Naive thymus-derived CD4-positive, alpha-beta T cell (primary cell): ENCODE measurements at regions not wholly inside any gene's neighbourhood (a gene's known extent, or its start where the extent isn't known, plus 50 kb on each side); places are given as distances from the start of the nearest gene placed in this dataset.

Experiments
- ATAC-seq: fragments of 150-1000 bp; cut with Tn5 transposase; 2 replicates; pipeline ENCODE4 v1.10.0; 2021; ENCODE audit warnings: mild to moderate bottlenecking, moderate library complexity
- CTCF ChIA-PET: fragments of 350-600 bp; sonication (Branson Sonifier 250); formaldehyde crosslinking; loops from one replicate; lab custom pipeline; 2021; ENCODE audit warnings: antibody characterized with exemption; lab: Charles Lee
- POLR2A ChIA-PET: fragments of 350-600 bp; sonication (Branson Sonifier 250); formaldehyde crosslinking; loops from one replicate; lab custom pipeline; 2021; ENCODE audit warnings: antibody characterized with exemption, inconsistent platforms; lab: Charles Lee
- DNase-seq, 9 donors: peaks; one replicate each; pipeline versions ENCODE4 v3.0.0 to v3.0.0-alpha.2; 2020 to 2022; ENCODE audit warnings: mixed read lengths in 1 of 9
- H3K27ac ChIP-seq: one replicate; pipeline ENCODE4 v1.7.0; 2013; ENCODE audit warnings: mild to moderate bottlenecking, low read depth, low read length, moderate library complexity
- H3K27me3 ChIP-seq, 2 donors: one replicate each; pipeline ENCODE4 v1.7.0; 2013; ENCODE audit warnings: low read length in 2 of 2, mild to moderate bottlenecking in 2 of 2, moderate library complexity in 2 of 2; ENCODE audit not compliant: control insufficient read depth in 2 of 2, insufficient read depth in 2 of 2
- H3K36me3 ChIP-seq, 3 experiments: 1 replicate in 2 of 3; 2 replicates in 1 of 3; pipeline ENCODE4 v1.7.0; 2013; ENCODE audit warnings: low read length in 3 of 3, mild to moderate bottlenecking in 3 of 3, moderate library complexity in 1 of 3; ENCODE audit not compliant: insufficient read depth in 3 of 3, control insufficient read depth in 2 of 3
- H3K4me1 ChIP-seq, 2 donors: one replicate each; pipeline ENCODE4 v1.7.0; 2013; ENCODE audit warnings: low read length in 2 of 2, mild to moderate bottlenecking in 2 of 2, moderate library complexity in 1 of 2; ENCODE audit not compliant: control insufficient read depth in 2 of 2, insufficient read depth in 2 of 2
- H3K4me3 ChIP-seq: 2 replicates; pipeline ENCODE4 v1.7.0; 2013; ENCODE audit warnings: mild to moderate bottlenecking, low read length
- H3K9me3 ChIP-seq, 3 experiments: 1 replicate in 2 of 3; 2 replicates in 1 of 3; pipeline ENCODE4 v1.7.0; 2013; ENCODE audit warnings: low read length in 3 of 3; ENCODE audit not compliant: control insufficient read depth in 2 of 3
- H3K27ac Mint-ChIP-seq, 9 donors: one replicate each; pipeline ENCODE4 v1.8.0; 2020 to 2022; ENCODE audit warnings: mixed read lengths in 9 of 9, mild to moderate bottlenecking in 8 of 9, moderate library complexity in 5 of 9, inconsistent platforms in 2 of 9
- H3K27me3 Mint-ChIP-seq, 5 donors: one replicate each; pipeline ENCODE4 v1.8.0; 2021 to 2022; ENCODE audit warnings: mixed read lengths in 5 of 5, mild to moderate bottlenecking in 1 of 5
- H3K36me3 Mint-ChIP-seq, 5 donors: one replicate each; pipeline ENCODE4 v1.8.0; 2020 to 2022; ENCODE audit warnings: mixed read lengths in 5 of 5, mild to moderate bottlenecking in 3 of 5, inconsistent platforms in 1 of 5
- H3K4me1 Mint-ChIP-seq, 7 donors: one replicate each; pipeline ENCODE4 v1.8.0; 2020 to 2022; ENCODE audit warnings: mixed read lengths in 7 of 7, mild to moderate bottlenecking in 3 of 7, inconsistent platforms in 1 of 7
- H3K4me3 Mint-ChIP-seq, 10 donors: one replicate each; pipeline ENCODE4 v1.8.0; 2020 to 2022; ENCODE audit warnings: mild to moderate bottlenecking in 10 of 10, mixed read lengths in 10 of 10, moderate library complexity in 6 of 10, inconsistent platforms in 2 of 10
- H3K9me3 Mint-ChIP-seq, 11 donors: one replicate each; pipeline ENCODE4 v1.8.0; 2020 to 2022; ENCODE audit warnings: mixed read lengths in 11 of 11, mild to moderate bottlenecking in 4 of 11, inconsistent platforms in 1 of 11, moderate library complexity in 1 of 11
- intact Hi-C, 2 donors: fragments of 100-400 bp; cut with micrococcal nuclease; formaldehyde crosslinking; loops; one replicate each; pipeline ENCODE4 v1.15.1; 2023

- Histone ChIP-seq H3K36me3 (no peaks in the 10 kb centered on the region), H3K27ac (no peak overlapping the region), H3K4me1 (no peaks in the 10 kb centered on the region), H3K27me3 (no peaks in the 10 kb centered on the region), H3K9me3 (no peaks in the 10 kb centered on the region), H3K4me3 (no peak overlapping the region)
- no peaks in the 10 kb centered on the region for H3K36me3 Mint-ChIP-seq
- no peaks in the 10 kb centered on the region for H3K4me1 Mint-ChIP-seq
- ChIA-PET CTCF (no interaction called here), POLR2A (no interaction called here)
- H3K27me3 Mint-ChIP-seq: peaks cover 0 to 4% (median 0%) of the 10 kb centered on the region in 5 donors
- no peak overlapping the region for H3K27ac Mint-ChIP-seq
- intact Hi-C loops: no loop called here
- DNase-seq (no peak), ATAC-seq (no peak)
- no peak overlapping the region for H3K4me3 Mint-ChIP-seq
- peaks cover 0 to 4% (median 0%) of the 10 kb centered on the region in 11 donors for H3K9me3 Mint-ChIP-seq
Observed at GRCh38 chr2:192315543-192315942, 120.8 kb upstream of the TMEFF2 start.

- Histone ChIP-seq H3K4me3 (no peak overlapping the region), H3K9me3 (no peaks in the 10 kb centered on the region), H3K27me3 (no peaks in the 10 kb centered on the region), H3K4me1 (no peaks in the 10 kb centered on the region), H3K27ac (no peak overlapping the region), H3K36me3 (no peaks in the 10 kb centered on the region)
- H3K36me3 Mint-ChIP-seq: no peaks in the 10 kb centered on the region
- H3K27ac Mint-ChIP-seq: no peak overlapping the region
- no peak for ATAC-seq
- H3K4me1 Mint-ChIP-seq: no peaks in the 10 kb centered on the region
- CTCF ChIA-PET: no interaction called here
- peaks cover 0 to 4% (median 0%) of the 10 kb centered on the region in 11 donors for H3K9me3 Mint-ChIP-seq
- no peak overlapping the region for H3K4me3 Mint-ChIP-seq
- intact Hi-C loops: no loop called here
- DNase-seq: no peak
- peaks cover 0 to 4% (median 0%) of the 10 kb centered on the region in 5 donors for H3K27me3 Mint-ChIP-seq
- POLR2A ChIA-PET: no interaction called here
Observed at GRCh38 chr2:192314800-192315481, 120.2 kb upstream of the TMEFF2 start.

- H3K4me1 Mint-ChIP-seq: no peaks in the 10 kb centered on the region
- ChIA-PET CTCF (no interaction called here), POLR2A (no interaction called here)
- Histone ChIP-seq H3K4me3 (no peak overlapping the region), H3K27ac (no peak overlapping the region), H3K27me3 (no peaks in the 10 kb centered on the region), H3K36me3 (no peaks in the 10 kb centered on the region), H3K9me3 (no peaks in the 10 kb centered on the region), H3K4me1 (no peaks in the 10 kb centered on the region)
- H3K4me3 Mint-ChIP-seq: no peak overlapping the region
- DNase-seq (no peak), ATAC-seq (no peak)
- intact Hi-C loops: no loop called here
- H3K9me3 Mint-ChIP-seq: peaks cover 0 to 4% (median 0%) of the 10 kb centered on the region in 11 donors
- H3K36me3 Mint-ChIP-seq: no peaks in the 10 kb centered on the region
- H3K27ac Mint-ChIP-seq: no peak overlapping the region
- H3K27me3 Mint-ChIP-seq: peaks cover 0 to 4% (median 0%) of the 10 kb centered on the region in 5 donors
Observed at GRCh38 chr2:192313773-192314172, 119.0 kb upstream of the TMEFF2 start.

GRCh38 chr2:192311701-192312460 is 117.1 kb upstream of the TMEFF2 start:
- Mint-ChIP-seq H3K4me3 (no peak overlapping the region), H3K9me3 (peaks cover 0 to 4% (median 0%) of the 10 kb centered on the region in 11 donors), H3K27me3 (peaks cover 0 to 4% (median 0%) of the 10 kb centered on the region in 5 donors), H3K36me3 (no peaks in the 10 kb centered on the region), H3K4me1 (no peaks in the 10 kb centered on the region), H3K27ac (no peak overlapping the region)
- Histone ChIP-seq H3K4me1 (no peaks in the 10 kb centered on the region), H3K27ac (no peak overlapping the region), H3K27me3 (no peaks in the 10 kb centered on the region), H3K9me3 (no peaks in the 10 kb centered on the region), H3K36me3 (no peaks in the 10 kb centered on the region), H3K4me3 (no peak overlapping the region)
- CTCF ChIA-PET: no interaction called here
- intact Hi-C loops: no loop called here
- POLR2A ChIA-PET: no interaction called here
- no peak for ATAC-seq
- DNase-seq: no peak

GRCh38 chr2:192307530-192307929 is 112.8 kb upstream of the TMEFF2 start:
- Mint-ChIP-seq H3K27ac (no peak overlapping the region), H3K27me3 (no peaks in the 10 kb centered on the region), H3K4me1 (no peaks in the 10 kb centered on the region), H3K9me3 (peaks cover 0 to 4% (median 0%) of the 10 kb centered on the region in 11 donors), H3K36me3 (no peaks in the 10 kb centered on the region), H3K4me3 (no peak overlapping the region)
- CTCF ChIA-PET: no interaction called here
- intact Hi-C loops: no loop called here
- DNase-seq (no peak), ATAC-seq (no peak)
- no peaks in the 10 kb centered on the region for H3K9me3 ChIP-seq
- POLR2A ChIA-PET: no interaction called here
- H3K27me3 ChIP-seq: no peaks in the 10 kb centered on the region
- H3K4me1 ChIP-seq: no peaks in the 10 kb centered on the region
- no peak overlapping the region for H3K27ac ChIP-seq
- H3K4me3 ChIP-seq: no peak overlapping the region
- no peaks in the 10 kb centered on the region for H3K36me3 ChIP-seq

GRCh38 chr2:192298664-192299063 is 103.9 kb upstream of the TMEFF2 start:
- Mint-ChIP-seq H3K27ac (no peak overlapping the region), H3K4me1 (no peaks in the 10 kb centered on the region), H3K9me3 (no peaks in the 10 kb centered on the region), H3K36me3 (no peaks in the 10 kb centered on the region), H3K4me3 (no peak overlapping the region), H3K27me3 (peaks cover 0 to 7% (median 0%) of the 10 kb centered on the region in 5 donors)
- POLR2A ChIA-PET: no interaction called here
- Histone ChIP-seq H3K27ac (no peak overlapping the region), H3K27me3 (no peaks in the 10 kb centered on the region), H3K4me3 (no peak overlapping the region), H3K4me1 (no peaks in the 10 kb centered on the region), H3K9me3 (no peaks in the 10 kb centered on the region), H3K36me3 (no peaks in the 10 kb centered on the region)
- DNase-seq (no peak), ATAC-seq (no peak)
- intact Hi-C loops: no loop called here
- CTCF ChIA-PET: interaction anchor here (0.6 kb wide), 1 partner anchor 36 kb away, joined by 3 read pairs; no protein-coding TSS in a partner anchor
